Astrocyte (in vitro differentiated cells and primary cell): ENCODE measurements at regions not wholly inside any gene's neighbourhood (a gene's known extent, or its start where the extent isn't known, plus 50 kb on each side); places are given as distances from the start of the nearest gene placed in this dataset.
A peak's percentile ranks its signal among the peaks of the same experiment; 100 is the strongest.

Source experiments
- DNase-seq: peaks from one replicate; pipeline ENCODE4 v3.0.0-alpha.2; 2010; ENCODE audit warnings: low read depth
- FAIRE-seq: peaks from 2 replicates; lab custom pipeline; 2011; peaks lifted over from hg19 to GRCh38; lab: Jason Lieb, UNC
- H2AFZ ChIP-seq: 2 replicates; pipeline ENCODE4 v1.6.0; 2012; ENCODE audit warnings: low read depth, low read length, inconsistent platforms
- H3K27ac ChIP-seq: 2 replicates; pipeline ENCODE4 v1.5.1; 2011; ENCODE audit warnings: low read depth, low read length, inconsistent platforms
- H3K27me3 ChIP-seq: 2 replicates; pipeline ENCODE4 v1.6.0; 2011; ENCODE audit warnings: low read length, inconsistent platforms; ENCODE audit not compliant: insufficient read depth
- H3K36me3 ChIP-seq: 2 replicates; pipeline ENCODE4 v1.5.1; 2011; ENCODE audit warnings: low read length, inconsistent platforms; ENCODE audit not compliant: insufficient read depth
- H3K4me1 ChIP-seq: 2 replicates; pipeline ENCODE4 v1.5.1; 2011; ENCODE audit warnings: low read length, inconsistent platforms; ENCODE audit not compliant: insufficient read depth
- H3K4me2 ChIP-seq: 2 replicates; pipeline ENCODE4 v1.6.0; 2012; ENCODE audit warnings: low read length, inconsistent platforms
- H3K4me3 ChIP-seq: 2 replicates; pipeline ENCODE4 v1.5.1; 2011; ENCODE audit warnings: low read depth, mild to moderate bottlenecking, low read length, inconsistent platforms; ENCODE audit not compliant: insufficient read depth
- H3K79me2 ChIP-seq: 2 replicates; pipeline ENCODE4 v1.6.0; 2012; ENCODE audit warnings: mild to moderate bottlenecking, low read length, inconsistent platforms; ENCODE audit not compliant: insufficient read depth
- H3K9ac ChIP-seq: 2 replicates; pipeline ENCODE4 v1.6.0; 2012; ENCODE audit warnings: mild to moderate bottlenecking, low read length, inconsistent platforms
- H3K9me3 ChIP-seq: 2 replicates; pipeline ENCODE4 v1.5.1; 2012; ENCODE audit warnings: low read depth, mild to moderate bottlenecking, low read length, inconsistent platforms; ENCODE audit not compliant: insufficient read depth
- H4K20me1 ChIP-seq: 2 replicates; pipeline ENCODE4 v1.6.0; 2012; ENCODE audit warnings: low read length, inconsistent platforms; ENCODE audit not compliant: insufficient read depth
- H3K27ac Mint-ChIP-seq: one replicate; pipeline ENCODE4 v1.8.0; 2021; ENCODE audit warnings: mild to moderate bottlenecking, mixed read lengths; ENCODE audit not compliant: unreplicated experiment
- H3K27me3 Mint-ChIP-seq: one replicate; pipeline ENCODE4 v1.8.0; 2021; ENCODE audit warnings: low read depth, mixed read lengths; ENCODE audit not compliant: unreplicated experiment
- H3K36me3 Mint-ChIP-seq: one replicate; pipeline ENCODE4 v1.8.0; 2021; ENCODE audit warnings: low read depth, mixed read lengths; ENCODE audit not compliant: unreplicated experiment
- H3K4me1 Mint-ChIP-seq: one replicate; pipeline ENCODE4 v1.8.0; 2021; ENCODE audit warnings: low read depth, mixed read lengths; ENCODE audit not compliant: unreplicated experiment
- H3K4me3 Mint-ChIP-seq: one replicate; pipeline ENCODE4 v1.8.0; 2021; ENCODE audit warnings: mild to moderate bottlenecking, moderate library complexity, mixed read lengths; ENCODE audit not compliant: unreplicated experiment
- H3K9me3 Mint-ChIP-seq: one replicate; pipeline ENCODE4 v1.8.0; 2021; ENCODE audit warnings: mild to moderate bottlenecking, mixed read lengths; ENCODE audit not compliant: unreplicated experiment
- CTCF ChIP-seq: IDR thresholded peaks from 2 replicates; pipeline ENCODE4 v1.5.1; 2011; ENCODE audit warnings: low read depth, mild to moderate bottlenecking, inconsistent platforms, low read length, moderate library complexity; ENCODE audit not compliant: insufficient read depth
- EZH2 ChIP-seq: IDR thresholded peaks from 2 replicates; pipeline ENCODE4 v1.6.1; 2012; ENCODE audit warnings: mild to moderate bottlenecking, low read length, inconsistent platforms; ENCODE audit not compliant: insufficient read depth

- no peaks in the 10 kb centered on the region for H3K36me3 Mint-ChIP-seq
- no peaks in the 10 kb centered on the region for H3K27me3 ChIP-seq
- no peaks in the 10 kb centered on the region for H4K20me1 ChIP-seq
- H3K27me3 Mint-ChIP-seq = no peaks in the 10 kb centered on the region
- H3K9me3 Mint-ChIP-seq = no peaks in the 10 kb centered on the region
- TF ChIP-seq CTCF = no peak
- no peak for TF ChIP-seq EZH2
- no peak overlapping the region for H3K4me3 Mint-ChIP-seq
- H3K4me2 ChIP-seq = no peak overlapping the region
- DNase-seq (no peak), FAIRE-seq (no peak)
- no peak overlapping the region for H3K9ac ChIP-seq
- no peak overlapping the region for H3K4me3 ChIP-seq
- no peaks in the 10 kb centered on the region for H3K79me2 ChIP-seq
- no peaks in the 10 kb centered on the region for H3K9me3 ChIP-seq
- no peak overlapping the region for H3K27ac ChIP-seq
- no peaks in the 10 kb centered on the region for H3K4me1 ChIP-seq
- no peak overlapping the region for H3K27ac Mint-ChIP-seq
- no peaks in the 10 kb centered on the region for H3K36me3 ChIP-seq
- H2AFZ ChIP-seq = no peak overlapping the region
- H3K4me1 Mint-ChIP-seq = peaks cover 4% of the 10 kb centered on the region
These were observed 2167.2 kb upstream of the C9orf72 start for GRCh38 chr9:29740518-29740917.

- no peaks in the 10 kb centered on the region for H3K36me3 ChIP-seq
- no peak overlapping the region for H2AFZ ChIP-seq
- H3K4me1 ChIP-seq = no peaks in the 10 kb centered on the region
- no peak overlapping the region for H3K4me3 ChIP-seq
- H3K27ac ChIP-seq = no peak overlapping the region
- H3K9ac ChIP-seq = no peak overlapping the region
- TF ChIP-seq CTCF = no peak
- no peak for TF ChIP-seq EZH2
- no peaks in the 10 kb centered on the region for H3K79me2 ChIP-seq
- H3K27me3 ChIP-seq = no peaks in the 10 kb centered on the region
- FAIRE-seq (no peak), DNase-seq (no peak)
- Mint-ChIP-seq H3K27ac (no peak overlapping the region), H3K27me3 (no peaks in the 10 kb centered on the region), H3K4me3 (no peak overlapping the region), H3K9me3 (no peaks in the 10 kb centered on the region), H3K4me1 (peaks cover 4% of the 10 kb centered on the region), H3K36me3 (no peaks in the 10 kb centered on the region)
- H3K9me3 ChIP-seq = no peaks in the 10 kb centered on the region
- H4K20me1 ChIP-seq = no peaks in the 10 kb centered on the region
- H3K4me2 ChIP-seq = no peak overlapping the region
These were observed 2167.9 kb upstream of the C9orf72 start for GRCh38 chr9:29741169-29741568.

GRCh38 chr9:29750062-29750461, 2176.8 kb upstream of the C9orf72 start:
- H3K4me1 ChIP-seq = peaks cover 7% of the 10 kb centered on the region
- Mint-ChIP-seq H3K36me3 (peaks cover 3% of the 10 kb centered on the region), H3K27me3 (no peaks in the 10 kb centered on the region), H3K9me3 (peaks cover 5% of the 10 kb centered on the region), H3K27ac (peak overlapping the region; percentile 99), H3K4me3 (no peak overlapping the region), H3K4me1 (peaks cover 20% of the 10 kb centered on the region)
- peak overlapping the region; percentile 16 for H3K4me2 ChIP-seq
- no peak for FAIRE-seq
- H4K20me1 ChIP-seq = no peaks in the 10 kb centered on the region
- TF ChIP-seq CTCF = no peak
- TF ChIP-seq EZH2 = no peak
- H2AFZ ChIP-seq = no peak overlapping the region
- H3K9me3 ChIP-seq = no peaks in the 10 kb centered on the region
- no peaks in the 10 kb centered on the region for H3K27me3 ChIP-seq
- H3K27ac ChIP-seq = peak overlapping the region; percentile 73
- DNase-seq = peak; percentile 52
- H3K79me2 ChIP-seq = no peaks in the 10 kb centered on the region
- no peak overlapping the region for H3K4me3 ChIP-seq
- peak overlapping the region; percentile 45 for H3K9ac ChIP-seq
- no peaks in the 10 kb centered on the region for H3K36me3 ChIP-seq
